HG03064 (cell line): ENCODE measurements at regions not wholly inside any gene's neighbourhood (a gene's known extent, or its start where the extent isn't known, plus 50 kb on each side); places are given as distances from the start of the nearest gene placed in this dataset.

ENCODE experiments used
- ATAC-seq: cut with Tn5 transposase; IDR thresholded peaks from one replicate; pipeline ENCODE4 v1.9.1; 2021; ENCODE audit warnings: low read depth; ENCODE audit not compliant: unreplicated experiment

DNA sequence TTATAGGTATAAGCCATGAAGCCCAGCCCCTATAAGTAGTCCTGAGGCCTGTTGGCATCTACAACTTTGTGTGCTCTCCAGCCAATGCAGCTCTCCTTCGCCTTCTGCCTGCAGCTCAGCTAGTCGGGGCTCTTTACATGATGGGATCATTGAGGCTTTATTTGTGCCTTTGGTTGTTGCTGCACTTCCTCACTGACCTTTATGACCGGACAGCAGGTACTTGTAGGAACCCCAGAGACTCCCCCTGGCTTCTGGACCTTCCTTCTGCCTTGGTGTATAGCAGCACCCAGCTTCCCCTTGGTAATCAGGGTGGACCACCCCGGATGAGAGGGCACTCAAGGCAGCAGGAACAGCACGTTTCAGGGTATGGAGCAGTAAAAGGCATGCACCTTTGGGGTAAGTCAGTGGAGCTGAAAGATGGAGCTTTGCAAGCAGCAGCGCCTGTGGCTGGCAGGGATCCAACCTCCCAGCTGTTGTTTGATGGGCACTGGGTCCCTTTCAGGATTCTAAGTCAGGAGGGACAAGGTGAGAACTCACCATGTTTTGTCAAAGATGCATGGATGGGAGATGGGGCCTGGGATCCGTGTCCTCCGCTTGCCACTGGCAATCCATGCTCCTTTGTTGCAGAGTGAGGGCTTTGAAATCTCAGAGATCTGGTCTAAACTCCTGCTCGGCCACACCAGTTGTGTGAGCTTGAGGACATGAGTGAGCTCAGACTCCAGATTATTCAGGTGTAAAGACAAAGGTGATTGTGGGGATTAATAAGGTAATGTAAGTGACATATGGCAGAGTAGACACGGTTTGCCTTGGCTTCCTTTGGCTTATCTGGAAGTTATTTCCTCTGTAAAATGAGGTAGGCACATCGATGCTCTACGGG is 65.1 kb upstream of the KLF13 start:
- ATAC-seq, result no peak

DNA sequence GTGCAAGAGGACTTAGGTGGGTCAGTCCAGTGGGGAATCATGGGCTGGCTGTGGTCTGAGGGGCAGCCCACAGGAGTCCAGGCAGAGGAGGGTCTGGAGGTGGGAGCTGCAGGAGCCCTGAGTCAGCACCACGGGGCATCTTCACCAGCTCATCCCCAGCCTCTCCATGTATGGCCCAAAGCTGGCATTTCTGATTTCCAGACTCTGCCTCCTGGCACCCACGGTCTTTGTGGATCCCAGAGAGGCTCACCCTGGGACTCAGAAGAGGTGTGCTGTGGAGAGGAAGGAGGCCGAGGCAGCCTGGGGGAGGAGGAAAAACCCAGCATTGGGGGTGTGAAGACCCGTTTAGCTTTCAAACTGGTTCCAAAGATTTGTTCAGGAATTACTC is 64.5 kb upstream of the KLF13 start:
- no peak for ATAC-seq

DNA sequence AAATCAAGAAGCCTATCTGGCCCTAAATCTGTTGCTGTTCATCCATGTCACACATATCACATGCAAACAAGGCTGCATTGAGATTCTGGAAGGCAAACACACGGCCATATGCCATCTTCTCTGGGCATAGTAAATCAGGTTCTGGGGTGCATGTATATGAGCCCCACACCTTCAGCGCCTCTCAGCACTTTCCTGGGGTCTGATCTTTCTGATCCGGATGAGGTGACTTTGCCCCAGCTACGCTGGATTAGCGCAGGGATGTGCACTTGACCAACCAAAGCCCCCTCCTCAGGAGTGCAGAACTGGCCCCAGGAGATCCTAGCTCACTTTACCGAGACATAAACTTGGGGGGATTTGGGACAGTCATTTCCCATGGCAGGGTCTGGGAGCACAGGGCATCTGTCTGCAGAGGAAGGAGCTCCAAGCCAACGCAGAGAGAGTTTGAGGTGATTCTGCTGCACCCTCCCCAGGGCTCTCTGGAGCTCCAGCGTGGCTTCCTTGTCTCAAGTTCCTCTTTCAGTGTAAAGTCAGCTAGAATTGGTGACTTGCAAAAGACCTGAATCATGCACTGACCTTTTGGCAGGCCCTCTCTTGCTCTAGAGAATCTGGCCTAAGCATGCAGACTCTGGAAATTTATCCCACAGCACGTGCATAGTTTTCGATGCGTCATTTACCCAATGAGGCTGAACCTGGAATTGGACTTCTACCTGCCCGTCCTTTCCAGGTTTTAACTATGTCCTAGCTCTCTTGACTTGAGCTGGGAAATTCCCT is 63.5 kb upstream of the KLF13 start:
- no peak for ATAC-seq

DNA sequence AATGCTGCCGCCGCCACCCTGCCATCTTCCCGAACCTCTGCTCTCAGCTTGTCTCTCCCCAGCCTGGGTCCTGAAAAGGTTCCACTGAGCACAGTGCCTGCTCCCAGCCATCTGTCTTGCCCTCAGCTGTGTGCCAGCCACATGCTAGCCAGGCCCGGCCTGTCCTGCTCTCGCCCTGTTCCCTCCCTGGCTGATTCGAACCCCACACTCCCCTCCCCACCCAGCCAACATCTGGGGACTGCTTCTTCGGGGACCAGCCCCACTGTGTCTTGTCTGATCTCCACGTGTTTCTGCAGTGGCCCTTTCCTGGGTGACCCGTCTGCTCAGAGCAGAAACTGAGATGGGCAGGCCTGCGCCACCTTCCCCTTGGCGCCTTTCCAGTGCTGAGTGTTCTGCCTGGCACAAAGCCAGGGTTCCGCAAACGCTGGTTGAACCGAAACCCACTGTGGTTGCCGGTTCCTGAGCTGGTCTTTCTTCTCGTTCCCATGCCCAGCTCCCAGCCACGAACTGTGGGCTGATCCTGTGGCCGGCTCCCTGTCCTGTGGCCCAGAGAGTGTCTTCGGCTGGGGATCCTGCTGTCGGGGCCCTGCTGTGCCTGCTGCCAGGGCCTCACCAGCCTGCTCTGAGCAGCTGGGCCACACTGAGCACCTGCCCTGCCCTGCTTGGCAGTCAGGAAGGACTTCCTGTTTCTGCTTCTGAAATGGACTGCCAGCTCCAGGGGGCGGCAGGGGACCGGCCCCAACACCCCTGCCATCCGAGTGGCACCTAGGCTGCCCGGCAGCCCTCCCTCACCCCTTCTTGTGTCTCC is 62.7 kb upstream of the KLF13 start:
- no peak for ATAC-seq

DNA sequence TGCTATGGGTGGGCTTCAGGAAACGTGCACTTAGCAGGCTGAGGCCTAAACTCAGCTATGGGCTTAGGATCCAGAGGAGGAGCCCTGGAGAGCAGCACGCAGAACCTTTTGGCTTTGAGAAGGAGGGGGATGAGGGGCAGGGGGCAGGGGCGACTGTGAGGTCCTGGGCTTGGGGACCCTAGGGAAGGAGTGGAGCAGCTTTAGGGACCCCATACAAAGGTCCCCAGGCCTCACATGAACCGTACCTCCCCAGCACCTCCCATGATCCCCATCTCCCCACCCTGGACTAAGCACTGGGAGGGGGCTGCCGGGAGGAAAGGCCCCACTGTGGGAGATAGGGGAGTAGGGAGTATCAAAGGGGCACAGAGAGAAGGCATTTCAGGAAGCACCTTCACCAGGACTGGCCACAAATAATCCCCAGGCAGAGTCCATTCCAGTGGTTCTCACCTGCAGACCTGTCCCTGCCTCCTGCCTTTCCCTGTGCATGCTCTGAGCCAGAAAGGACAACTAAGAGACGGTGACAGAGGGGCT is 62.0 kb upstream of the KLF13 start:
- no peak for ATAC-seq

DNA sequence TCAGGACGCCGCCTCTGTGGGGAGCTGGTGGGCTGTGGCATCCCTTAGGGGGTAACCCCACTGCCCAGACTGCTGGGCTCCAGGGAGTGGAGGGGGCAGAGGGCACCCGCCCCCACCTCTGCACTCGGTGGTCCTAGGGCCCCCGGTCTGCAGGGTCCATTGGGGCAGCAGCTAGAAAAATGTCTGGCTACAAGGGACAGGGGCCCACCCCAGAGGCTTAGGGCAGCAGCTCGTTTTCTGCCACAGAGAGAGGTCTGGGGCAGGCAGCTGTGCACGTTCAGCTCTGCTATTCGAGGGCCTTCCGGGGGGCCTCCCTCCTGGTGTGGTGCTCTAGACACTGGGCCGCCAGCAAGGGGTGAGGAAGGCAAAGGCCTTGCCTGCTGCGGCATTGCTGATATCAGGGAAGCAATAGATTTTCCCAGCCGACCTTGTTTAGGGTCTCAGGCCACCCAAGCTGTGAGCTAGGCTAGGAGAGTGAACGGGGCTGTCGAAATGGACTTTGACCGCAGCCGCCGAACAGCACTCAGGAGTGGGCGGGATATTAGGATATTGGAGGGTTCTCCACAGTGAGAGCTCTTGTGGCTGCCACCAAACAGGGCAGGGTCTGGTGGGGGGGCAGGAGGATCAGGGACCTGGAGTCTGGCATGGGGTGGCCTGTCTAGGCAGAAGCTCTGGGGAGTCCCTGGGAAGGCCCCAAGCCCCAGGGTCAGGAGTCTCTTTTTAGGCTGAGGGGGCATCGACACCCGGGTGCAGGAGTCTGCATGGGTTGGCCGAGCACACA is 61.4 kb upstream of the KLF13 start:
- ATAC-seq, result no peak

DNA sequence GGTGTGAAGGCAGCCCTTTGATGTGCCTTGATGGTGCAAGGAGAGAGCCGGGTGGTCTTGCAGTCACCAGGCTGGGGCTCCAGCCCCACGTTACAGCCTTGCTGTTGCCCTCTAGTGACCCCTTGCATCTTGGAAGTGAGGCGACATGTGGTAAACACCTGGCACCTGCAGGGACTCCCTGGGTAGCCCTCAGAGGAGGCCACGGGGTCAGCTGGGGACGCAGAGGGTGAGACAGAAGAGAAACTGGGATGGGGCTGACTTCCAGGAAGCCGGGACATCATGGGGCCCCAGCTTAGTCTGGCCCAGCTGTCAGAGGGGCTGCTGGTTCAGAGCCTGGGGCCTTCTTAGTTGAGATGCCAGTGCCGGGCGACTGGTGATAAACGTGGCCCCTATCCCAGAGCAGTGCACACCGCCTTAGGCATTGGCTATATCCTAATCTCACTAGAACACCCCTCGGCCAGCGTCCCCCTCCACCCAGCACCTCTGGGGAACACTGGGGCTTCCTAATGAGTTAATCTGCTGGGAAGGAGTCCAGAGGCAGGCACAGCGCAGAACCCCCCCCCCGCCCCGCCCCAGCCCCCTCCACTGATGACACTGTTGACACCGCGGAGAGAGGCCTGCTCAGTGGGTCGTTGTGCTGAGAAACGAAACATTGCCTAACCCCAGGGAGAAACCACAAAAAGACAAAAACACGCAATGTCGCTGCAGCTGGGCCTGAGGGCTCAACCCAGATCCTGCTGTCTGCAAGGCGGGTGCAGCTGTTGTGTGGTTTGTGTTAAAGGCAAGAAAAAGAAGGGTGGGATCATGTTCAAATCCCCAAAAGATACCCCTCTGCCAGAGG is 60.5 kb upstream of the KLF13 start:
- ATAC-seq, result peak; percentile 38

DNA sequence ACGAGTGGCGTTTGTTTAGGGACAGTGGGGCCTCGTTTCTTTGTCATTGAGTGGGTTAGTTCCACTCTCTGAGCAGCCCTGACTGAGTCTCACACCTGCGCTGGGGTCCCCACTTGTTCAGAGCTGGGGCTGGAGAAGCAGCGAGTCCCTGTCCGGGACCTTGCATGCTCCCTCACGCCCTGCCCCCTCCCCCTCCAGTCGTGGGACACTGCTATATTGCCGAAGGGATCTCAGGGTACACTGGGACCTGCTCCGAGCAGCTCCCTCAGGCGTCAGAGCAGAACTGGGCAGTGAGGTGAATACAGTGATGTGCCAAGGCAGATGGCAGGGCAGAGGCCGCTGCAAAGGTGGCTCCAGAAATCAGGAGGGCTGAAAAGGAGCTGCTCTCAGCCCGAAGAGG is 59.9 kb upstream of the KLF13 start:
- peak; percentile 4 for ATAC-seq

DNA sequence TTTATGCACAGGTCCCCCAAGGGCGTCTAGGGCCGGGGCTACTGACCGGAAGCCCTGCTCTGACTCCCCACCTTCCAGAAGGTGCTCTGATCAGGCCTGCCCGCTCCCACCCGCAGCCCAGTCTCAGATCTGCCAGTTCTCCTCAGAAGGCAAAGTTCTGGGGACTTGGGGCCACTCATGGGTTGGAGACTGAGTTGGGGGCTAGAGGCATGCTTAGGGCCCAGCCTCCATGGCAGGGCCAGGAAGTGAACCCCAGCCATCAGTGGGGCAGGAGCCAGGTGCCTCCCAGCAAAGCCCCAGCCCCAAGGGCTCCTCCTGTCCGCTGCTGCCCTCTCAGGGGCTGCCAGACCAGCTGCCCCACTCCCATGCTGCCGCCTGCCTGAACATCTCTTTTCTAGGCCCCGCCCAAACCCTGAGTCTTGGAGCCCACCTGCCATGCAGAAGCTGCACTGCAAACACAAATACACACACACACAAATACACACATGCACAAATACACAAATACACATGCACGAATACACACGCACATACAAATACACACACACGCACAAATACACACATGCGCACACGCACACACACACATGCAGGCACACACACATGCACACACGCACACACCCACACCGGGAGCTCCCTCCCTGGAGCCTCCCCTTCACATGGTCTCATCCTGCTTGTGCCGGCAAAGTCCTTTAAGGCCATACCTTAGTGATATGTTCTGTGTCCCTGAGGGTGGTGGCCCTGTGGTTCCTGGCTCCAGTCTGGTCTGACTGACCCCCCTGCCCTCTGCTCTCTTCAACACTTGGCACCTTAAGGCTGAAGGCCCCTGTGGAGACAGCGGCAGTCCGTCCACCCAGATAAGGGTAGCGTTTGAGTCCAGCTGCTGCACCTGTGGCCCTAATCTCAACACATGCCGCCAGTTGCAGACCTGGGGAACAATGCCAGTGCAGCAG is 59.2 kb upstream of the KLF13 start:
- no peak for ATAC-seq

DNA sequence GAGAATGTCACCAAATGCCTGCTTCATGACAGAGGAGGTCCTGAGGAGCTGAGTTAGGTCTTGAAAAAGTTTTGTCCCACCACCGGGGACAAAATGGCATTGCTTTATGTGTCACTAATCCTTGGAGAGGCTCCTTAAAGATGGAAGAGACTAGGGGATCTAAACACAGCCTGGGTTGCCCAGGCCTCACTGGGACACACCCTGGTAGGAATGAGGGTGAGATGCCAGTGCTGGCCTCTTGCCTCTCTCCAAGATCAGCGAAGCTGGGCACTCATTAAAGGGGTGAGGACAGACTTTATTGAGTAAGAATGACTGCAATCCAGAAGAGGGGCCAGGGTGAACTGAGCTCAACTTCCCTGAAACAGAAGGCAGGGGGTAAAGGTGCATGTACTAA is 58.5 kb upstream of the KLF13 start:
- no peak for ATAC-seq

DNA sequence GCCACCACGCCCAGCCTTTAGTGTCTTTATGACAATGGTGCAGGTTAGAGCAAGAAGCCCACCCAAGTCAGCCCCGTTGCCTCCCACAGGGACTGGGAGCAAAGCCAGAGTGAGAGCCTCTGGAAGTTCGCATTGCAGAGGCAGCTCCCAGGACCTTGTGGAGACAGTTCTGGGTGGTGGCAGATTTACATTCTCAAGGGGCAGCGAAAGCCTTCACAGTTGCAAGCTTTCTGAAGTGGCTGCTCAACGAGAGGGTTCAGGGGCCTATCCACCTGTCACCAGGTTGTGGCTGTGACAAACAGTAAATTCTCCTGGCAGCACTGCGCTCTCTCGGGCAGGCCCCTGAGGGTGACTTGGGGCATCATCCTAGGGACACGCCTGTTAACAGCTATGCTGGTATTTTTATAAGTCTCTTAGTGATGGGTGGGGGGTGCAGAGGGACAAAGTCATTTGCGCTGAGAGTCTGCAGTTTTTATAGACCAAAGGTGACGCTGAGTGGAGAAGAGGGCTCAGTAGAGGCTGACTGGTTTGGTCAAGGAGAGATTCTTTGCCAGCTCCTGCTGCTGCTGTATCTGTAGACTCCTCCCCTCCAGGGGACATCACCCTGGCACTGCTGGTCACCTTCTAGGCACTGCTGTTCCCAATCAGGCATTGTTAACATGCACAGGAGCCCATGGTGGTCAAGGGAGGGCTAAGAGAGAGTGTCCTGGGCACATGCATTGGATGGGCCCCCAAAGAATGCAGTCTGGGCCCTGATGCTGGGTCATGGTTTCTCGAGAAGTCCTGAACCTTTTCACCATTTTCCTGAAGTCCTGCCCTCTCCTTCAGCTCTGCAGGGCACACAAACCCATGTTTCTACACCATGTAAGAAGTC is 57.5 kb upstream of the KLF13 start:
- ATAC-seq, result no peak

DNA sequence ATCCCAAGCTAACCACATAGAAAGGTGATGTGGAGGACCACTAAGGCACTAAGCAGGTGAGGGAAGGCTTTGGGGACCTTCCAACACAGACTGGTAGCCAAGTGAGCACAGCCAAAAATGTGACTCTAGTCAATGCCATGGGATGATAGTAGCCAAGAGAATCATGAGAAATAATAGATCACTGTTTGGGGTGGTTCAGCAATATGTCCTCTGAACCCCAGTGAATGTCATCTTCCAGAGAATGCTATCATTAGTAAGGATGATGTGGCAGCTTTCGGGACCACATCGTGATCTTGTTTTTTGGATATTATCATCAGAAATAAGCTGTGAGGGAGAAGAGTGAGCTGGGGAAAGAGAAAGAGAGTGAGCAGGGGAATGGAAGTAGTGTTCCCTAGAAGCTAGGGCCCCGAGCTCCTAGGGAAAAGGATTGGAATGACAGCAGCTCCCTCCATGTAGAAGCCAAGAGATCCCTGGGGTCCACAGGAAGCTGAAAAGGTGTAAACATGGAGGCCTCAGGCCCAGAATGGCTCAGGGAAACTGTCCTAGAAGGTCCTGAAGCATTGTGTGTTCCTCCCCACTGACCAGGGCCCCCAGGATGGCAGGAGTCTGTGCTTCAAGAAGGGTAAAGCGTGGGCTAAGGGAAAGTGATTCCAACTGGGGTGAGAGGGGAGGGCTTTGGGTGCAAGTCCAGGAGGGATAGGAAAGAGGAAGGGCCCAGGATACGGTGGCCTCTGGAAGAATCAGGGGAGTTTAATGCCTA is 56.6 kb upstream of the KLF13 start:
- no peak for ATAC-seq

DNA sequence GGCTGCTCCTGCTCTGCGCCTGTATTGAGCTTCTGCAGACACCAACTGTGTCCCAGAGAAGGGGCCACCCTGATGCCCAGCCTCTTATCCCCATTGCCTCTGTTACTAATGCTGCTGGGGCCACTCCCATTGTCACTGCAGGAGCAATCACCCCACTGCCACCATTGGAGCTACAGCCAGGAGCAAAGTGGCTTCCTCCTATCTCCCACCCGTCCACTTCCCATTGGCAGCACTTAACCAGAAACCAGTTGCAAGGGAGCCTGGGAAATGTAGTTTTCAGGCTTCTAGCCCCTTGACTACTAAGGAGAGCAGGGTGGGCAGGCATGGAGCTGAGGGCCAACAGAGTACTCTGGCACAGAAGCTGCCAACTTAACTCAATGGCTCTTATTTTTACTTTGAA is 55.9 kb upstream of the KLF13 start:
- no peak for ATAC-seq

DNA sequence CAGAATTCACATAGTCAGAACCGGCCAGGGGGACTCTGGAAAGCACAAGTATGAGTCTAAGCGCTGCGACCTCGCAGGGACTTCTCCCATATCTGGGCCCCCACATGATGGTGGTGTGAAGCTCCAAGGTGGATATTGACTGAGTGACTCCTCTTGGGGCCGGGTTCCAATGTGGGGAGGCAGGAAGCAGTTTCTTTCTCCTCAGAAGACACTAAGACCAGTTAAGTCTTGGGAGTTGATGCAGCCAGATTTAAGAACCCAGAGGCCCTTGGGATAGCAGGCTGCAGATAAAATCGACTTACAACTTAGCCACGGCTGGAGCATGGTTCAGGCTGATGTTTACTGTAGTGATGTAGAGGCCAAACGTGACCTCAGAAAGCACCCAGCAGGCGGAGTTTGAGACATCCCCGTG is 55.4 kb upstream of the KLF13 start:
- ATAC-seq, result no peak

DNA sequence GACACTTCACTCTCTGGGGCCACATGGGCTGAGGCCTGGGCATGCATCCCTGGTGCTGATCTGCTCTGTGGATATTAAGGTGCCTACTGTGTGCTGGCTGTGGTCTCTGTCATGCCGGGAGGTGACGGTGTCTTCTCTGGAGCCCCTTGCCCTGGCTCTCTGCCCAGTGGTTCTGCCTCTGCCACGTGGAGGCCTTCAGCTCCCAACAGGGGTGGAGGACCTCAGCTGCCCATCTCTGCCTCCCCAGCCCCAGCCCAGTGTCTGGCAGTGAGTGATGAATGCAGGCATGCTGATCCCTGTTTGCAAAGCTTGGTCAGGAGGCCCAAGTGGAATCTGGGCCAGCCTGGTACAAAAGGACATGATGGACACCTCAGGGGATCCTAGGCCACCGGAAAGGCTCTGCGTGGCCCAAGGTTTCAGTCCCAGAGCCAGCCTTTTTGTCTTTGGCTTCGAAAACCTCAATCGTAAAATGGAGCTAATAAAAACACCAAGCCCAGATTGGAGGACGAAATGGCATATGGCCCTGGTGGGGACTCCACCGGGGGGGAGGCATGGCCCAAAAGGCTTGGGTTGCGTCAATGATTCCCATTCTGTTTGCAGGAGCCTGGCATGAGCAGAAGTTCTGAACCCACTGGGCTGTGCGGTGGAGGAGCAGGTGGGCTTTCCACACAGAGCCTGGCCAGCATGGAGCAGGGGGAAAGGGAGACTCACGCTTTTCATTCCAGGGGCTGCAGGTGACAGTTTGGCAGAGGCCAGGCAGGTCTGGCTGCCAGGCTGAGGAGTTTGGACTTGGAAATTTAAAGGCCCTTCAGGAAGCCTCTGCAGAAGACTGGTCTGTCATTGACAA is 54.7 kb upstream of the KLF13 start:
- no peak for ATAC-seq
